DOHH2 (cell line): ENCODE measurements at regions not wholly inside any gene's neighbourhood (a gene's known extent, or its start where the extent isn't known, plus 50 kb on each side); places are given as distances from the start of the nearest gene placed in this dataset.
A peak's percentile ranks its signal among the peaks of the same experiment; 100 is the strongest.

ENCODE experiments used
- H3F3A ChIP-seq: fragments of 200-600 bp; sonication (generic), shearing (Covaris generic); 2 replicates; pipeline ENCODE4 v1.6.0; 2016; ENCODE audit warnings: antibody characterized with exemption, mild to moderate bottlenecking; ENCODE audit not compliant: control insufficient read depth, insufficient read depth
- H3K27ac ChIP-seq: fragments of 200-600 bp; sonication (generic); 2 replicates; pipeline ENCODE4 v1.5.1; 2014; ENCODE audit warnings: low read depth, mild to moderate bottlenecking, low read length, moderate library complexity
- H3K27me3 ChIP-seq: fragments of 200-600 bp; sonication (generic); 2 replicates; pipeline ENCODE4 v1.6.1; 2014; ENCODE audit warnings: mild to moderate bottlenecking, low read length, mixed read lengths; ENCODE audit not compliant: control insufficient read depth
- H3K36me3 ChIP-seq: fragments of 200-600 bp; sonication (generic); 2 replicates; pipeline ENCODE4 v1.6.1; 2014; ENCODE audit warnings: mild to moderate bottlenecking, low read length, moderate library complexity, mixed read lengths; ENCODE audit not compliant: control insufficient read depth
- H3K4me1 ChIP-seq: fragments of 200-600 bp; sonication (generic); 2 replicates; pipeline ENCODE4 v1.6.1; 2014; ENCODE audit warnings: mild to moderate bottlenecking, low read length, mixed read lengths; ENCODE audit not compliant: control insufficient read depth
- H3K4me2 ChIP-seq: fragments of 200-600 bp; sonication (generic); 2 replicates; pipeline ENCODE4 v1.6.0; 2014; ENCODE audit warnings: mild to moderate bottlenecking, low read length, moderate library complexity
- H3K4me3 ChIP-seq: fragments of 200-600 bp; sonication (generic); 2 replicates; pipeline ENCODE4 v1.5.1; 2014; ENCODE audit warnings: mild to moderate bottlenecking, low read length, mixed read lengths
- H3K79me2 ChIP-seq: fragments of 200-600 bp; sonication (generic); 2 replicates; pipeline ENCODE4 v1.6.1; 2014; ENCODE audit warnings: mild to moderate bottlenecking, low read length, mixed read lengths; ENCODE audit not compliant: control insufficient read depth
- H3K9me2 ChIP-seq: fragments of 200-600 bp; sonication (generic); replicated peaks from 2 replicates; pipeline ENCODE4 v1.6.1; 2014; ENCODE audit warnings: mild to moderate bottlenecking, low read length, mixed read lengths; ENCODE audit not compliant: control insufficient read depth
- H3K9me3 ChIP-seq: fragments of 200-600 bp; sonication (generic); 2 replicates; pipeline ENCODE4 v1.6.1; 2014; ENCODE audit warnings: antibody characterized with exemption, low read length, mixed read lengths; ENCODE audit not compliant: control insufficient read depth, insufficient read depth
- H4K20me1 ChIP-seq: fragments of 200-600 bp; sonication (generic); 2 replicates; pipeline ENCODE4 v1.6.0; 2014; ENCODE audit warnings: low read depth, mild to moderate bottlenecking, antibody characterized with exemption, low read length, moderate library complexity; ENCODE audit not compliant: control insufficient read depth, insufficient read depth
- CTCF ChIP-seq: fragments of 200-600 bp; sonication (generic); IDR thresholded peaks from one replicate; pipeline ENCODE4 v1.5.1; 2014; ENCODE audit warnings: antibody characterized with exemption, mild to moderate bottlenecking, low read depth, low read length; ENCODE audit not compliant: poor library complexity, severe bottlenecking
- EZH2phosphoT487 ChIP-seq: fragments of 200-600 bp; sonication (generic); IDR thresholded peaks from 2 replicates; pipeline ENCODE4 v1.6.1; 2017; ENCODE audit warnings: borderline replicate concordance, mild to moderate bottlenecking, antibody characterized with exemption, low read length, moderate library complexity, mixed read lengths

GRCh38 chr11:69961738-69962137, 116.4 kb upstream of the ANO1 start:
- Histone ChIP-seq H3K4me3 (no peak overlapping the region), H3K27ac (no peak overlapping the region), H3K79me2 (no peaks in the 10 kb centered on the region), H3K9me2 (no peaks in the 10 kb centered on the region), H3K36me3 (no peaks in the 10 kb centered on the region), H4K20me1 (no peaks in the 10 kb centered on the region), H3K4me2 (no peak overlapping the region), H3K4me1 (peaks cover 13% of the 10 kb centered on the region), H3K9me3 (no peaks in the 10 kb centered on the region), H3K27me3 (no peaks in the 10 kb centered on the region), H3F3A (no peaks in the 10 kb centered on the region; the same call in 1 of the 2 replicates)
- no peak for TF ChIP-seq CTCF
- no peak for TF ChIP-seq EZH2phosphoT487

- no peak overlapping the region for H3K27ac ChIP-seq
- H3K4me2 ChIP-seq, result no peak overlapping the region
- no peaks in the 10 kb centered on the region; the same call in 1 of the 2 replicates for H3F3A ChIP-seq
- peaks cover 13% of the 10 kb centered on the region for H3K4me1 ChIP-seq
- no peaks in the 10 kb centered on the region for H3K9me3 ChIP-seq
- TF ChIP-seq EZH2phosphoT487 (no peak), CTCF (no peak)
- no peaks in the 10 kb centered on the region for H3K27me3 ChIP-seq
- H3K4me3 ChIP-seq, result no peak overlapping the region
- no peaks in the 10 kb centered on the region for H3K79me2 ChIP-seq
- no peaks in the 10 kb centered on the region for H4K20me1 ChIP-seq
- H3K36me3 ChIP-seq, result no peaks in the 10 kb centered on the region
- H3K9me2 ChIP-seq, result no peaks in the 10 kb centered on the region
Observed at GRCh38 chr11:69962152-69962551, 116.0 kb upstream of the ANO1 start.

- H3K4me3 ChIP-seq, result no peak overlapping the region
- peaks cover 13% of the 10 kb centered on the region for H3K4me1 ChIP-seq
- no peaks in the 10 kb centered on the region for H3K9me2 ChIP-seq
- no peaks in the 10 kb centered on the region for H3K79me2 ChIP-seq
- no peak for TF ChIP-seq EZH2phosphoT487
- no peak for TF ChIP-seq CTCF
- no peaks in the 10 kb centered on the region for H4K20me1 ChIP-seq
- no peaks in the 10 kb centered on the region for H3K9me3 ChIP-seq
- H3K36me3 ChIP-seq, result no peaks in the 10 kb centered on the region
- no peaks in the 10 kb centered on the region; the same call in 1 of the 2 replicates for H3F3A ChIP-seq
- H3K27me3 ChIP-seq, result no peaks in the 10 kb centered on the region
- H3K27ac ChIP-seq, result no peak overlapping the region
- H3K4me2 ChIP-seq, result 0 out of 2 replicates have a peak overlapping the region, but pooled peaks have one; percentile 33
Observed at GRCh38 chr11:69963533-69964246, 114.4 kb upstream of the ANO1 start.
